ENCODE measurements at regions not wholly inside any gene's neighbourhood (a gene's known extent, or its start where the extent isn't known, plus 50 kb on each side); places are given as distances from the start of the nearest gene placed in this dataset.

DNA sequence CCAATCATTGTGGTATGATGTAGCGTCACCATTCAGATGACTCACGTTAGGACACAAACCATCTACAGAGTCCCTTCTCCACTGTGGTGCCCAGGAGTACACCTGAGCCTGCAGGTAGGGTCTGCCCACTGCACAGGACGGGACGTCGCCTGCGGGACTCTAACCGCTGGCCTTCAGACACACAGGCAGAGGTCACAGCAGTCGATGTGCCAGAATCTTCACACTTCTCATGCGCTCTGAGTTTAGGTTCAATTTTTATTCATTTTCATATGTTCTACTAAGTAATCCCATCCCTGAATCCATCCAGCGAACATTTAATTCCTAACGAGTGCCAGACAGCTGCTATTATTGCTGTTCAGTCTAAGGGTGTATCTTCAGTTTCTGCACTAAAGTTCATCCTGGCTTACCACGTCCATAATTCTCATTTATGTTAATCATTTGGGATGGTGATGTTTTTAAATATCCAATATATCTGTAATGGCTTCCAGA is 73.3 kb downstream of the CXCL12 start:
- no peak for DNase-seq
- 76 to 80% methylated on average over 10 to 12 of the region's 12 CpGs for WGBS, 2 donors (ENCODE audit: low coverage in 1 of 2)
- no peaks in the 10 kb centered on the region for H3K9me3 ChIP-seq
- no peaks in the 10 kb centered on the region for H3K27me3 ChIP-seq
- no peak for TF ChIP-seq POLR2A (IDR thresholded peaks at IDR 0.05)
- no peaks in the 10 kb centered on the region for H3K36me3 ChIP-seq
- H3K4me3 ChIP-seq: no peak overlapping the region
- no peak overlapping the region for H3K27ac ChIP-seq
- H3K4me1 ChIP-seq: peaks cover 4 to 10% (median 9%) of the 10 kb centered on the region in 4 donors
- intact Hi-C loops (cut with DNase I; ENCODE audit: low total_unique reads) (loop anchor here (10.0 kb wide), 1 partner anchor 637 kb away; no protein-coding TSS in a partner anchor), in situ Hi-C loops (cut with MboI; ENCODE audit: low pct_ligation_motif_present in 1 of 4, low pct_unique_long_range_greater_than_20kb in 1 of 4, low sequenced_read_pairs in 3 of 4) (loop anchor here in 3 of 4 donors (25.0 kb wide), 2 partner anchors 551 to 624 kb away; no protein-coding TSS in a partner anchor)

GRCh38 chr10:44310762-44311562 is 73.9 kb downstream of the CXCL12 start:
- TF ChIP-seq EP300 (IDR thresholded peaks at IDR 0.05; ENCODE audit: low read depth) (no peak), CTCF (IDR thresholded peaks at IDR 0.05) (peak; percentile 77 to 90 (median 85)), POLR2AphosphoS5 (IDR thresholded peaks at IDR 0.05) (peak in 2 of 3 donors; percentile 52)
- H3K4me3 ChIP-seq: peak overlapping the region in 2 of 4 donors; percentile 24 to 34

GRCh38 chr10:44309939-44310761 is 74.7 kb downstream of the CXCL12 start:
- H3K9me3 ChIP-seq: no peaks in the 10 kb centered on the region
- intact Hi-C loops (cut with DNase I; ENCODE audit: low total_unique reads) (loop anchor here (10.0 kb wide), 1 partner anchor 635 kb away; no protein-coding TSS in a partner anchor), in situ Hi-C loops (cut with MboI; ENCODE audit: low pct_ligation_motif_present in 1 of 4, low pct_unique_long_range_greater_than_20kb in 1 of 4, low sequenced_read_pairs in 3 of 4) (loop anchor here in 3 of 4 donors (25.0 kb wide), 2 partner anchors 552 to 623 kb away; no protein-coding TSS in a partner anchor)
- H3K4me1 ChIP-seq: peaks cover 4 to 10% (median 9%) of the 10 kb centered on the region in 4 donors
- peak overlapping the region in 1 of 4 donors; percentile 23 for H3K27ac ChIP-seq
- H3K4me3 ChIP-seq: no peak overlapping the region
- no peaks in the 10 kb centered on the region for H3K27me3 ChIP-seq
- TF ChIP-seq POLR2AphosphoS5 (IDR thresholded peaks at IDR 0.05) (no peak), CTCF (IDR thresholded peaks at IDR 0.05) (no peak), EP300 (IDR thresholded peaks at IDR 0.05; ENCODE audit: low read depth) (no peak), POLR2A (IDR thresholded peaks at IDR 0.05) (no peak)
- no peaks in the 10 kb centered on the region for H3K36me3 ChIP-seq
- no peak for DNase-seq
- WGBS, 2 donors (ENCODE audit: low coverage in 1 of 2): 86 to 91% methylated on average over 5 to 31 of the region's 32 CpGs

More at GRCh38 chr10:44310762-44311562, 73.9 kb downstream of the CXCL12 start:
- Histone ChIP-seq H3K27ac (peak overlapping the region in 1 of 4 donors; percentile 8), H3K36me3 (no peaks in the 10 kb centered on the region), H3K4me1 (peaks cover 4 to 10% (median 9%) of the 10 kb centered on the region in 4 donors), H3K27me3 (no peaks in the 10 kb centered on the region), H3K9me3 (no peaks in the 10 kb centered on the region)
- in situ Hi-C loops (cut with MboI; ENCODE audit: low pct_ligation_motif_present in 1 of 4, low pct_unique_long_range_greater_than_20kb in 1 of 4, low sequenced_read_pairs in 3 of 4): loop anchor here in 3 of 4 donors (25.0 kb wide), 2 partner anchors 551 to 624 kb away; no protein-coding TSS in a partner anchor
- peak; percentile 84 for DNase-seq
- WGBS, 2 donors (ENCODE audit: low coverage in 1 of 2): 23% methylated on average over 47 of the region's 58 CpGs; no CpG with 5 or more reads in 1 of the 2 donors
- intact Hi-C loops (cut with DNase I; ENCODE audit: low total_unique reads): loop anchor here (10.0 kb wide), 1 partner anchor 636 kb away; no protein-coding TSS in a partner anchor

GRCh38 chr10:44309361-44309760 is 75.5 kb downstream of the CXCL12 start:
- no peak for TF ChIP-seq CTCF (IDR thresholded peaks at IDR 0.05)
- no peak for TF ChIP-seq EP300 (IDR thresholded peaks at IDR 0.05; ENCODE audit: low read depth)
- no peak for TF ChIP-seq POLR2A (IDR thresholded peaks at IDR 0.05)
- no peak for TF ChIP-seq POLR2AphosphoS5 (IDR thresholded peaks at IDR 0.05)
- Histone ChIP-seq H3K9me3 (no peaks in the 10 kb centered on the region), H3K36me3 (no peaks in the 10 kb centered on the region), H3K4me3 (no peak overlapping the region), H3K27me3 (no peaks in the 10 kb centered on the region), H3K4me1 (peaks cover 4 to 10% (median 9%) of the 10 kb centered on the region in 4 donors), H3K27ac (peak overlapping the region in 1 of 4 donors; percentile 23)
- WGBS, 2 donors (ENCODE audit: low coverage in 1 of 2): 62 to 76% methylated on average over 2 to 4 of the region's 4 CpGs
- no peak for DNase-seq
- intact Hi-C loops (cut with DNase I; ENCODE audit: low total_unique reads): no loop called here
- in situ Hi-C loops (cut with MboI; ENCODE audit: low pct_ligation_motif_present in 1 of 4, low pct_unique_long_range_greater_than_20kb in 1 of 4, low sequenced_read_pairs in 3 of 4): loop anchor here in 3 of 4 donors (25.0 kb wide), 2 partner anchors 553 to 622 kb away; no protein-coding TSS in a partner anchor

Data from transverse colon (tissue), 4 donors.